ENCODE measurements at regions not wholly inside any gene's neighbourhood (a gene's known extent, or its start where the extent isn't known, plus 50 kb on each side); places are given as distances from the start of the nearest gene placed in this dataset.
"Not testable (repeated sequence)": the region's sequence is repeated elsewhere in the genome, so short reads cannot be mapped to it uniquely, and the experiment has no call there.

- ATAC-seq (no peak), DNase-seq (no peak)
- intact Hi-C loops (cut with micrococcal nuclease): no loop called here
These were observed 64.0 kb downstream of the GPRASP3 start for GRCh38 chrX:102784550-102784949.

GRCh38 chrX:102787283-102787682 lies 66.7 kb downstream of the GPRASP3 start:
- ATAC-seq (no peak), DNase-seq (no peak)
- intact Hi-C loops (cut with micrococcal nuclease): no loop called here

- intact Hi-C loops (cut with micrococcal nuclease): no loop called here
- DNase-seq: no peak
- ATAC-seq: no peak
These were observed 87.8 kb downstream of the GPRASP3 start for GRCh38 chrX:102808336-102808735.

GRCh38 chrX:102818269-102818668 lies 97.7 kb downstream of the GPRASP3 start:
- ATAC-seq; intact Hi-C loops (cut with micrococcal nuclease): not testable (repeated sequence)

GRCh38 chrX:102832661-102833060 lies 104.4 kb upstream of the RAB40AL start:
- DNase-seq: no peak
- no peak for ATAC-seq
- intact Hi-C loops (cut with micrococcal nuclease): no loop called here

More at GRCh38 chrX:102818269-102818668, 97.7 kb downstream of the GPRASP3 start:
- DNase-seq: not testable (repeated sequence)

- DNase-seq: no peak
- no peak for ATAC-seq
- intact Hi-C loops (cut with micrococcal nuclease): no loop called here
These were observed 103.9 kb upstream of the RAB40AL start for GRCh38 chrX:102833136-102833535.

- ATAC-seq (no peak), DNase-seq (no peak)
- intact Hi-C loops (cut with micrococcal nuclease): no loop called here
These were observed 101.4 kb upstream of the RAB40AL start for GRCh38 chrX:102835504-102836146.

- intact Hi-C loops (cut with micrococcal nuclease): no loop called here
- no peak for DNase-seq
- no peak for ATAC-seq
These were observed 99.2 kb upstream of the RAB40AL start for GRCh38 chrX:102837847-102838246.

GRCh38 chrX:102840871-102841705 lies 96.0 kb upstream of the RAB40AL start:
- ATAC-seq (no peak), DNase-seq (no peak)
- intact Hi-C loops (cut with micrococcal nuclease): no loop called here

- intact Hi-C loops (cut with micrococcal nuclease): no loop called here
- no peak for ATAC-seq
These were observed 95.4 kb upstream of the RAB40AL start for GRCh38 chrX:102841706-102842003.

GRCh38 chrX:102845020-102845419 lies 92.1 kb upstream of the RAB40AL start:
- ATAC-seq (no peak), DNase-seq (no peak)
- intact Hi-C loops (cut with micrococcal nuclease): no loop called here

More at GRCh38 chrX:102841706-102842003, 95.4 kb upstream of the RAB40AL start:
- DNase-seq: no peak

GRCh38 chrX:102846544-102847236 lies 90.4 kb upstream of the RAB40AL start:
- intact Hi-C loops (cut with micrococcal nuclease): no loop called here
- no peak for DNase-seq
- no peak for ATAC-seq

- intact Hi-C loops (cut with micrococcal nuclease): no loop called here
- DNase-seq (no peak), ATAC-seq (no peak)
These were observed 89.7 kb upstream of the RAB40AL start for GRCh38 chrX:102847362-102847761.

GRCh38 chrX:102849396-102849795 lies 87.7 kb upstream of the RAB40AL start:
- no peak for ATAC-seq
- intact Hi-C loops (cut with micrococcal nuclease): no loop called here
- DNase-seq: no peak

GRCh38 chrX:102858826-102859549 lies 78.1 kb upstream of the RAB40AL start:
- ATAC-seq; intact Hi-C loops (cut with micrococcal nuclease); DNase-seq: not testable (repeated sequence)

GRCh38 chrX:102859550-102859871 lies 77.6 kb upstream of the RAB40AL start:
- ATAC-seq (no peak), DNase-seq (no peak)
- intact Hi-C loops (cut with micrococcal nuclease): no loop called here

GRCh38 chrX:102860235-102860634 lies 76.8 kb upstream of the RAB40AL start:
- intact Hi-C loops (cut with micrococcal nuclease): no loop called here
- ATAC-seq (no peak), DNase-seq (no peak)

GRCh38 chrX:102863735-102864134 lies 73.3 kb upstream of the RAB40AL start:
- ATAC-seq: peak; percentile 73
- intact Hi-C loops (cut with micrococcal nuclease): no loop called here

GRCh38 chrX:102866981-102867656 lies 70.0 kb upstream of the RAB40AL start:
- no peak for ATAC-seq
- intact Hi-C loops (cut with micrococcal nuclease): no loop called here
- DNase-seq: no peak

More at GRCh38 chrX:102863735-102864134, 73.3 kb upstream of the RAB40AL start:
- DNase-seq: peak; percentile 86

Data from left ventricle myocardium superior (tissue), 1 donor.